Lower leg skin (tissue), 4 donors: ENCODE measurements at regions not wholly inside any gene's neighbourhood (a gene's known extent, or its start where the extent isn't known, plus 50 kb on each side); places are given as distances from the start of the nearest gene placed in this dataset.

Experiments
- DNase-seq, 2 donors: peaks; one replicate each; pipeline ENCODE4 v3.0.0-alpha.2; 2019; ENCODE audit warnings: low spot score in 2 of 2
- H3K4me3 ChIP-seq: fragments of 200-600 bp; sonication (generic); 2 replicates; pipeline ENCODE4 v1.5.1; 2017; ENCODE audit warnings: mild to moderate bottlenecking, low read depth; ENCODE audit not compliant: poor library complexity, severe bottlenecking
- CTCF ChIP-seq, 3 donors: fragments of 450-650 bp; IDR thresholded peaks; one replicate each; pipeline ENCODE4 v1.5.1; 2016; ENCODE audit warnings: antibody characterized with exemption in 3 of 3, mild to moderate bottlenecking in 3 of 3, moderate library complexity in 2 of 3
- POLR2A ChIP-seq, 2 donors: fragments of 450-650 bp; IDR thresholded peaks; one replicate each; pipeline ENCODE4 v1.6.1; 2016 to 2017; ENCODE audit warnings: antibody characterized with exemption in 2 of 2, mild to moderate bottlenecking in 1 of 2, moderate library complexity in 1 of 2
- WGBS, 2 donors: methylation state at CpG; one replicate each; pipeline ENCODE4 v1.1.5; 2018; 5-methylcytosine and 5-hydroxymethylcytosine counted together
- intact Hi-C: fragments of 100-400 bp; cut with DNase I; formaldehyde crosslinking; loops from one replicate; pipeline ENCODE4 v1.15.0; 2023; ENCODE audit warnings: low total_unique reads

GRCh38 chr13:85528491-85529217, 270.6 kb downstream of the SLITRK6 start:
- no peak overlapping the region for H3K4me3 ChIP-seq
- intact Hi-C loops: no loop called here
- DNase-seq: no peak
- no peak for TF ChIP-seq POLR2A (IDR thresholded peaks at IDR 0.05)
- TF ChIP-seq CTCF (IDR thresholded peaks at IDR 0.05): no peak
- WGBS, 2 donors: 35 to 40% methylated on average over 3 of the region's 3 CpGs

DNA sequence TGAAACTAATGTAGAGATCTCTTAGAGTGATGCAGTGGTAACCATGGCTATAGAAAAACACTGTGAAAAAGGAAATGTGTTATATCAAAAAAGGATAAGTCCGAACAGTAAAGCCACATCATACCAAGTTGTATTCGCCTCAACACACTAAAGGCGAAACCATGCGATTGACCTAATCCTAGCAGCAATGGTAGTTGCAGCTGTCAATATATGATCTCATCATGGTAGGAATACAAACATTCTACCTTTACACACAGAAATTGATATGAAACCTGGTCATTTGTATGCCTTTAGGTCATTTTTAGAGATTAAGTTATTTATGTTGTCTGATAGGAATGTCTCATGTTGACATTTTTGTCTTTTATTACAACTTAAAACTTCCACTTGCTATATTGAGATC, 271.9 kb downstream of the SLITRK6 start:
- intact Hi-C loops: no loop called here
- no peak overlapping the region for H3K4me3 ChIP-seq
- 94 to 97% methylated on average over 4 of the region's 4 CpGs for WGBS, 2 donors
- DNase-seq: no peak
- no peak for TF ChIP-seq CTCF (IDR thresholded peaks at IDR 0.05)
- no peak for TF ChIP-seq POLR2A (IDR thresholded peaks at IDR 0.05)

DNA sequence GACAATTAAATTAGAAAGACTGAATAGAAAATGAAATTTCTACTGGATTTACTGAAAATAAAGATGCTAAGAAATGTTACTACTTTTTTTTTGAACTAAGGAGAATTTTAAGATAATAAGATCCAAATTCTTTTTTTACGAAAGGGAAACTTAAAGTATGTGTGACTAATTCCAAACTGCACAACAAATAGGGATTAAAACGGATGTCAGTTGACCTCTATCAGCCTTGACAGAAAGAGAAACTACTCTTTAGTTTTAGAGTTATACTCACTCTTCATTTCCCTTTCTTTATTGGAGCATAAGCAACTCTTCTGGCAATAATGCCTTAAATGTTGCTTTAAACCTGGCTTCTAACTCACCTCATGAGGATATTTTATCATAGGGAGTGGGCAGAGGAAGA, 273.8 kb downstream of the SLITRK6 start:
- intact Hi-C loops: no loop called here
- DNase-seq: no peak
- 72 to 76% methylated on average over 2 of the region's 2 CpGs for WGBS, 2 donors
- no peak for TF ChIP-seq POLR2A (IDR thresholded peaks at IDR 0.05)
- no peak overlapping the region for H3K4me3 ChIP-seq

DNA sequence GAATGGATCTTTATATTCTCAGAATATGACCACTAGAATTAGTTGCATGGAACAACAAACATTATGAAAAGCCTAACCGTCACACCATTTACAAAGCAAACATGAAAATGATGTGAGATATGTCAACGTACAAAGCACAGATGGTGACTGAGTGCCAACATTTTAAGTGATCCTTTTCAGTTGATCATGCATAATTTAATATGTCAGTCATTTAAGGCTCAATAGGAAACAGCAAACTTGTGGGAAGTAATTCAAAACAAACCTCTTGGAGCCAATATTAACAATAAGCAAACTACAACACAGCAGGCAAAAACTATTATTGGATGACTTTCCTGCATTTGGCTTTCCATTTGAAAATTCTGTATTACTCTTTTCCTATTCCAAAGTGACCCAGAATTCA, 277.6 kb downstream of the SLITRK6 start:
- TF ChIP-seq CTCF (IDR thresholded peaks at IDR 0.05) (no peak), POLR2A (IDR thresholded peaks at IDR 0.05) (no peak)
- WGBS, 2 donors: 45 to 52% methylated on average over 2 of the region's 2 CpGs
- H3K4me3 ChIP-seq: no peak overlapping the region
- intact Hi-C loops: no loop called here
- DNase-seq: no peak

- intact Hi-C loops: no loop called here
- no peak for DNase-seq
- TF ChIP-seq POLR2A (IDR thresholded peaks at IDR 0.05): no peak
- no peak for TF ChIP-seq CTCF (IDR thresholded peaks at IDR 0.05)
- no peak overlapping the region for H3K4me3 ChIP-seq
Observed at GRCh38 chr13:85520445-85520844, 278.8 kb downstream of the SLITRK6 start.

- no peak for DNase-seq
- intact Hi-C loops: no loop called here
- no peak overlapping the region for H3K4me3 ChIP-seq
- TF ChIP-seq POLR2A (IDR thresholded peaks at IDR 0.05): no peak
- TF ChIP-seq CTCF (IDR thresholded peaks at IDR 0.05): no peak
- 97 to 98% methylated on average over 1 of the region's 1 CpG for WGBS, 2 donors
Observed at GRCh38 chr13:85519363-85519762, 279.9 kb downstream of the SLITRK6 start.
